Mucosa of stomach (tissue), 1 donor: ENCODE measurements at regions not wholly inside any gene's neighbourhood (a gene's known extent, or its start where the extent isn't known, plus 50 kb on each side); places are given as distances from the start of the nearest gene placed in this dataset.

Source experiments
- H3K27me3 ChIP-seq: one replicate; pipeline ENCODE4 v1.7.0; 2013; ENCODE audit warnings: mild to moderate bottlenecking, low read length; ENCODE audit not compliant: control insufficient read depth, insufficient read depth
- H3K36me3 ChIP-seq: one replicate; pipeline ENCODE4 v1.7.0; 2013; ENCODE audit warnings: low read length; ENCODE audit not compliant: control insufficient read depth, insufficient read depth
- H3K4me1 ChIP-seq: one replicate; pipeline ENCODE4 v1.7.0; 2013; ENCODE audit warnings: mild to moderate bottlenecking, low read length; ENCODE audit not compliant: control insufficient read depth, insufficient read depth
- H3K4me3 ChIP-seq: one replicate; pipeline ENCODE4 v1.7.0; 2013; ENCODE audit warnings: low read length
- H3K9ac ChIP-seq: one replicate; pipeline ENCODE4 v1.7.0; 2013; ENCODE audit warnings: mild to moderate bottlenecking, low read length, moderate library complexity
- H3K9me3 ChIP-seq: one replicate; pipeline ENCODE4 v1.7.0; 2013; ENCODE audit warnings: mild to moderate bottlenecking, low read length, moderate library complexity; ENCODE audit not compliant: control insufficient read depth
- donor health status: Pancreatic carcinoma.

GRCh38 chr5:116702776-116703175 lies 128.2 kb upstream of the SEMA6A start:
- no peak overlapping the region for H3K9ac ChIP-seq
- no peak overlapping the region for H3K4me3 ChIP-seq
- H3K4me1 ChIP-seq = no peaks in the 10 kb centered on the region
- H3K27me3 ChIP-seq = no peaks in the 10 kb centered on the region
- no peaks in the 10 kb centered on the region for H3K36me3 ChIP-seq
- no peaks in the 10 kb centered on the region for H3K9me3 ChIP-seq

GRCh38 chr5:116699332-116699731 lies 124.7 kb upstream of the SEMA6A start:
- Histone ChIP-seq H3K27me3 (no peaks in the 10 kb centered on the region), H3K9me3 (no peaks in the 10 kb centered on the region), H3K4me1 (no peaks in the 10 kb centered on the region), H3K36me3 (no peaks in the 10 kb centered on the region), H3K9ac (no peak overlapping the region), H3K4me3 (no peak overlapping the region)

GRCh38 chr5:116696366-116696765 lies 121.7 kb upstream of the SEMA6A start:
- Histone ChIP-seq H3K9me3 (no peaks in the 10 kb centered on the region), H3K36me3 (no peaks in the 10 kb centered on the region), H3K27me3 (no peaks in the 10 kb centered on the region), H3K4me3 (no peak overlapping the region), H3K4me1 (no peaks in the 10 kb centered on the region), H3K9ac (no peak overlapping the region)

DNA sequence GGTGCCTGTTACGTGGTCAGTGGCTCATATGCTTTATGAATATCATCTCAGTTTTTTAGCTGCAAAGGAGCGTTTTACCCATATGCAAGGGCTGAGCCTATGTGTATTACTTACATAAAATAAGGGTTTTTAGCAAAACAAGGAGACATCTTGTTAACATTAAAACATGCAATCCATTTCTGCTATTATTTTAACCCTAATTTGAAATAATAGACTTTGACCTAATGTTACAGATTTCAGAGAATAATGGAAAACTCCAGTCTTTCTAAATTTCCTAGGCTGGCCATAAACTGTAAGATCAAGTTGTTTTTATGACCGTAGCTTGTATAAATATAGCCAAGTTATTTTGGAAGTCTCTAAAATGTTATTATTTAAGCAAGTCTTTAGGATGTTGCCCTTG lies 121.1 kb upstream of the SEMA6A start:
- Histone ChIP-seq H3K27me3 (no peaks in the 10 kb centered on the region), H3K9me3 (no peaks in the 10 kb centered on the region), H3K36me3 (no peaks in the 10 kb centered on the region), H3K9ac (no peak overlapping the region), H3K4me1 (no peaks in the 10 kb centered on the region), H3K4me3 (no peak overlapping the region)

DNA sequence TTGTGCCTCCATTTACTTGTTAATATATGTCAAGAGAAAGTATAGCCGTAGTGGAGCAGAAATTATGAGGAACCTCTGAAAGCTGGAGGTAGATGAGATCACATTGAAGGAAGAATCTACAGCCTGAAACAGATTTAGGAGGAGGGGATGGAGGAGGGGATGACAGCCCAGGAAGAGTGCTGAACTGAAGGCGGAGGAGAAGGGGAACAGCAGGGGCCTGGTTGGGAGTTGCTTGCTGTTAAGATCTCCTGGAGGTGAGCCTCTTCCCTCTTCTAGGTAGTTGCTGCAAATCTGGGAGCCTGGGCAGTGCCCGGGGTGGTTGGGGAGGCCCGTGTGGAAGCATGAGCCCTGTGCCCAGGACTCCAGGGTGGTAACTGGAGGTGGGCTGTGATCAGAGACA lies 111.8 kb upstream of the SEMA6A start:
- Histone ChIP-seq H3K36me3 (no peaks in the 10 kb centered on the region), H3K9me3 (no peaks in the 10 kb centered on the region), H3K4me3 (no peak overlapping the region), H3K9ac (no peak overlapping the region), H3K4me1 (no peaks in the 10 kb centered on the region), H3K27me3 (no peaks in the 10 kb centered on the region)

GRCh38 chr5:116685931-116686330 lies 111.3 kb upstream of the SEMA6A start:
- H3K9ac ChIP-seq = no peak overlapping the region
- no peaks in the 10 kb centered on the region for H3K9me3 ChIP-seq
- H3K4me1 ChIP-seq = no peaks in the 10 kb centered on the region
- no peaks in the 10 kb centered on the region for H3K36me3 ChIP-seq
- H3K27me3 ChIP-seq = no peaks in the 10 kb centered on the region
- no peak overlapping the region for H3K4me3 ChIP-seq

- Histone ChIP-seq H3K27me3 (no peaks in the 10 kb centered on the region), H3K36me3 (no peaks in the 10 kb centered on the region), H3K9ac (no peak overlapping the region), H3K4me3 (no peak overlapping the region), H3K9me3 (no peaks in the 10 kb centered on the region), H3K4me1 (no peaks in the 10 kb centered on the region)
These were observed 110.4 kb upstream of the SEMA6A start for GRCh38 chr5:116685069-116685468.

DNA sequence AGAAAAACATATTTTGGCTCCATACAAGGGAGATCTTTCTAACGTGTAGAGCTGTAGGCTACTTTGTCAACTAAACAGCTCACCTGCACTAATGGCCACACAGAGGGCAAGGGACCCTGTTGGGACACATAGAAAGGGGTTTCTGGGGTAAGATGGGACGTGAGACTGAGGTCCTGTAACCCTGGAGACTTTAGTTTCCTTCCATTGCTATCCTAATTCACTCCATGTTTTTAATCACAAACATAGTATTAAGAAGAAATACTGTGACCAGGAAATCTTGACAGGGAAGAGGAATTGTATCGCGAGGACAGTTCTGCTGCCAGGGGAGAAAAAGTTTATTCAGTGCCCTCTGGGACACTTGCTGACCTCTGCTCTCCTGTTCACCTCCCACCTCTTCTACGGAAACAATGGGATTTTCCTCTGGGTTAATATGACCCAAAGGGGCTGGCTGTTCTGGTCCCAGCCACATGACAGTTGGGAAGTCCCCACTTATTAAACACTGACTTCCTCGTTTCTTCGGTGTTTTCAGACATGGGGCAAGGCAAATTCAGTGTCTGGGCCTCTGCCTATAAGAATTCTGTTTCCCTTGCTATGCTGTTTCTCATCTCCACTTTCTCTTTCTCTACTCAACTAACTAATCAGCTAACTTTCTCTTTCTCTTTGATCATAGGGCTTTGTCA lies 106.9 kb upstream of the SEMA6A start:
- Histone ChIP-seq H3K4me3 (no peak overlapping the region), H3K27me3 (no peaks in the 10 kb centered on the region), H3K9ac (no peak overlapping the region), H3K4me1 (no peaks in the 10 kb centered on the region), H3K36me3 (no peaks in the 10 kb centered on the region), H3K9me3 (no peaks in the 10 kb centered on the region)

DNA sequence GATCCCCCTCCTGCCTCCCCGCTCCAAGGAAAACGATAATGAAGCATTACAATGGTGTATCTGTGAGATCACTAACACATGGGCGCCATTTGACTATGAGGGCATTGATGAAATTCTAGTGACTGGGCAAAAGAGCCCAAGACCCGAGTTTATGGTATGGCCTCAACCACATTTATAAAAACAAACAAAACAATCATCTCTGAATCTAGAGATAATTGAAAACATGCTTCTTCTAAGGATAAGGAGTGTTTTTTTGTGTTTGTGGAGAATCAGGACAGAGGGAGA lies 100.9 kb upstream of the SEMA6A start:
- Histone ChIP-seq H3K4me3 (no peak overlapping the region), H3K9ac (no peak overlapping the region), H3K27me3 (no peaks in the 10 kb centered on the region), H3K4me1 (no peaks in the 10 kb centered on the region), H3K9me3 (no peaks in the 10 kb centered on the region), H3K36me3 (no peaks in the 10 kb centered on the region)

GRCh38 chr5:116674881-116675625 lies 100.4 kb upstream of the SEMA6A start:
- Histone ChIP-seq H3K27me3 (no peaks in the 10 kb centered on the region), H3K4me1 (no peaks in the 10 kb centered on the region), H3K9ac (no peak overlapping the region), H3K9me3 (no peaks in the 10 kb centered on the region), H3K36me3 (no peaks in the 10 kb centered on the region), H3K4me3 (no peak overlapping the region)

DNA sequence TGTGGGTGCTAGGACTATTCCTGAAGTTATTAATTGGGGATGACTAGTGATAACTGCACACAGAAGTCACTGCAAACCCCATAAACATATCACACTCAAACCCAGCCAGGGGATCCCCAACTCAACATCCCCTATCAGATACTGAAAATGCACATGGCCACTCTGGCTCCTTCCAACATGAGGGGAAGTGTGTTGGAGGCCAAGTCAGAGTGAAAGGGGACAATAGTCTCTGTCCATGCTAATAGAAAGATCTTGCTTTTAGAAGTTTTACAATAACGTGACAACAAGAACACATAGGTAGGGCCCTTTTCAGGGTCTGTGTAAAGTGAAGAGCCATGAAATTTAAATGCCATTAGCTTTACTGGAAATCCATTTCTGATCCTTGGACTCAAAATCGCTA lies 98.8 kb upstream of the SEMA6A start:
- H3K36me3 ChIP-seq = no peaks in the 10 kb centered on the region
- H3K27me3 ChIP-seq = no peaks in the 10 kb centered on the region
- H3K9ac ChIP-seq = no peak overlapping the region
- no peak overlapping the region for H3K4me3 ChIP-seq
- H3K4me1 ChIP-seq = no peaks in the 10 kb centered on the region
- H3K9me3 ChIP-seq = no peaks in the 10 kb centered on the region

DNA sequence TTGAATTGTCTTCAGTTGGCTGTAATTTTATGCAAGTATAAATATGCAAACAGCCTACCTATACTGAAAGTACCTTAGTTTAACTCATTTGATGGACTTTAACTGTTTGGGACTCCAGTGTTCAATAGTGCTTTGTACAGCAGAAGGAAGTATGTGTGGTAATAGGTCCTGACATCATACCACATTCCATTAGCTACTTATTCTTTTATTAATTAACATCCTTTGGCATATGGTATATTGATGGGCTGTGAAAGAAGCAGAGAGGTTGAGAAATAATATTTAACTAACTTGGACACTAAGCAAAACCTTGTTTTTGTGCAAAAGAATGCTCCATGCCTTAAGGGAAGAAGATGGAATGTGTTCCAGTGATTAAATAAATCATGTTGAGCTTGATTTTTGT lies 97.6 kb upstream of the SEMA6A start:
- H3K4me1 ChIP-seq = no peaks in the 10 kb centered on the region

More for the DNA sequence above, 97.6 kb upstream of the SEMA6A start:
- H3K36me3 ChIP-seq = no peaks in the 10 kb centered on the region
- H3K9me3 ChIP-seq = no peaks in the 10 kb centered on the region
- no peak overlapping the region for H3K9ac ChIP-seq
- H3K4me3 ChIP-seq = no peak overlapping the region
- H3K27me3 ChIP-seq = no peaks in the 10 kb centered on the region
